Suprapubic skin (tissue), 4 donors: ENCODE measurements at regions not wholly inside any gene's neighbourhood (a gene's known extent, or its start where the extent isn't known, plus 50 kb on each side); places are given as distances from the start of the nearest gene placed in this dataset.

Experiments
- CTCF ChIP-seq, 2 donors: fragments of 200-600 bp in 1 of 2; fragments of 450-650 bp in 1 of 2; sonication (generic) in 1 of 2; IDR thresholded peaks; one replicate each; pipeline ENCODE4 v1.5.1; 2016 to 2019; ENCODE audit warnings: antibody characterized with exemption in 2 of 2, mild to moderate bottlenecking in 1 of 2, moderate library complexity in 1 of 2
- EP300 ChIP-seq: sonication (generic); formaldehyde crosslinking; IDR thresholded peaks from one replicate; pipeline ENCODE4 v1.6.1; 2017; ENCODE audit warnings: antibody characterized with exemption
- POLR2AphosphoS5 ChIP-seq, 3 donors: sonication (generic); formaldehyde crosslinking; IDR thresholded peaks; one replicate each; pipeline ENCODE4 v1.6.1; 2017; ENCODE audit warnings: antibody characterized with exemption in 3 of 3

DNA sequence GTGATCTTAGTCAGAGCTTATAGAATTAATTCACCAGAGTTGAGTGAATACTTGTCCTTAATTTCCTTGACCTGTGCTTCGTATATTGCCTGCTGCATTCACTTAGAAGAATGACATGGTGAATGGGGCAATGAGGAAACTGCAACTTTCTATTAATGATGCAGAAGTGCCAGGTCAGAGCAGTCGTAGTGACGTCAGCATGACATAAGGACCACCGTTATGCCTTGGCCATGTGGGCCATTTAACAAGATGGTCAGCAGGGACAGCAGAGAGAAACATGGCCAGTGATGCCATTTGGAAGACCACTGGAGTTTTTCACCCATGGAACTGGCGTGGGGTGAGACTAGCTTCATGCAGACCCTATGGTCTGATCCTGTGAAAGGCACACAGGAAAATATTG lies 1469.4 kb upstream of the TMEM132C start:
- TF ChIP-seq CTCF (IDR thresholded peaks at IDR 0.05) (no peak), EP300 (no peak), POLR2AphosphoS5 (IDR thresholded peaks at IDR 0.05) (no peak)
